K562 (cell line): ENCODE measurements at regions not wholly inside any gene's neighbourhood (a gene's known extent, or its start where the extent isn't known, plus 50 kb on each side); places are given as distances from the start of the nearest gene placed in this dataset.

Source experiments
- ATAC-seq: fragments of 200-7000 bp; cut with Tn5 transposase; 3 replicates; pipeline ENCODE4 v1.9.1; 2020; ENCODE audit warnings: moderate library complexity
- BruUV-seq: library from RNA; stranded (reverse); fragments of 400-500 nt; replicated peaks from 2 replicates; lab custom pipeline; 2021; lab: Mats Ljungman, UMichigan
- CTCF ChIA-PET: fragments of 300-600 bp; formaldehyde crosslinking; extraction: SDS; loops from one replicate; lab custom pipeline; 2021; ENCODE audit warnings: low intra/inter-chr PET ratio; lab: Yijun Ruan, JAX
- POLR2A ChIA-PET: fragments of 300-600, 350-650 bp; sonication (Branson Sonifier 250); formaldehyde crosslinking; extraction: SDS; loops from one replicate; lab custom pipeline; 2021; ENCODE audit warnings: antibody characterized with exemption, inconsistent platforms; lab: Yijun Ruan, JAX
- DNase-seq, 4 experiments: peaks; one replicate each; pipeline versions ENCODE4 v3.0.0 to v3.0.0-alpha.2; 2011 to 2018; ENCODE audit warnings: low spot score in 3 of 4, mixed read lengths in 3 of 4; ENCODE audit errors: extremely low read depth in 1 of 4
- FAIRE-seq: peaks from 2 replicates; lab custom pipeline; 2011; peaks lifted over from hg19 to GRCh38; lab: Jason Lieb, UNC
- H2AFZ ChIP-seq: 2 replicates; pipeline ENCODE4 v1.6.0; 2011; ENCODE audit warnings: low read depth, low read length, control low read depth, inconsistent platforms
- H3K27ac ChIP-seq: fragments of 200-600 bp; 3 replicates; pipeline ENCODE4 v1.8.0; 2011; ENCODE audit warnings: low read depth, mild to moderate bottlenecking, control low read depth, inconsistent platforms, low read length, moderate library complexity, mixed read lengths; ENCODE audit errors: extremely low read depth
- H3K27me3 ChIP-seq, 2 experiments: fragments of 300-600 bp in 1 of 2; 2 replicates in 1 of 2; 3 replicates in 1 of 2; pipeline versions ENCODE4 v1.6.0 to v1.8.0; 2011; ENCODE audit warnings: inconsistent platforms in 2 of 2, low read length in 2 of 2, mild to moderate bottlenecking in 1 of 2, mixed read lengths in 1 of 2, moderate library complexity in 1 of 2; ENCODE audit not compliant: control insufficient read depth in 2 of 2, insufficient read depth in 2 of 2
- H3K36me3 ChIP-seq: fragments of 300-600 bp; 3 replicates; pipeline ENCODE4 v1.8.0; 2011; ENCODE audit warnings: mild to moderate bottlenecking, low read length, inconsistent platforms; ENCODE audit not compliant: control insufficient read depth, insufficient read depth
- H3K4me1 ChIP-seq, 2 experiments: fragments of 200-600 bp in 1 of 2; replicated peaks in 1 of 2; 2 replicates in 1 of 2; 3 replicates in 1 of 2; pipeline versions ENCODE4 v1.5.1 to v1.8.0; 2011; ENCODE audit warnings: inconsistent platforms in 2 of 2, low read length in 2 of 2, mild to moderate bottlenecking in 1 of 2, mixed read lengths in 1 of 2, moderate library complexity in 1 of 2; ENCODE audit not compliant: control insufficient read depth in 2 of 2, insufficient read depth in 2 of 2
- H3K4me2 ChIP-seq: 2 replicates; pipeline ENCODE4 v1.6.1; 2011; ENCODE audit warnings: low read length, control low read depth, inconsistent platforms, mixed read lengths; ENCODE audit not compliant: insufficient read depth
- H3K4me3 ChIP-seq: fragments of 200-600 bp; sonication (generic), shearing (Covaris generic); 2 replicates; pipeline ENCODE4 v1.5.1; 2016; ENCODE audit warnings: control low read depth, inconsistent platforms
- H3K79me2 ChIP-seq: fragments of 200-600 bp; 3 replicates; pipeline ENCODE4 v1.8.0; 2011; ENCODE audit warnings: low read length, inconsistent platforms; ENCODE audit not compliant: control insufficient read depth, insufficient read depth
- H3K9ac ChIP-seq, 2 experiments: 2 replicates each; pipeline versions ENCODE4 v1.6.0 to v1.6.1; 2011; ENCODE audit warnings: low read depth in 2 of 2, low read length in 2 of 2, control low read depth in 1 of 2, inconsistent platforms in 1 of 2, mild to moderate bottlenecking in 1 of 2, mixed read lengths in 1 of 2; ENCODE audit not compliant: insufficient read depth in 1 of 2
- H3K9me1 ChIP-seq: one replicate; pipeline ENCODE4 v1.6.0; 2011; ENCODE audit warnings: inconsistent platforms, mild to moderate bottlenecking, low read length, moderate library complexity; ENCODE audit not compliant: control insufficient read depth, insufficient read depth
- H3K9me3 ChIP-seq: replicated peaks from 2 replicates; pipeline ENCODE4 v1.5.1; 2011; ENCODE audit warnings: low read depth, low read length, inconsistent platforms; ENCODE audit not compliant: control insufficient read depth, insufficient read depth
- H4K20me1 ChIP-seq: replicated peaks from 2 replicates; pipeline ENCODE4 v1.6.1; 2011; ENCODE audit warnings: low read length, inconsistent platforms, mixed read lengths; ENCODE audit not compliant: control insufficient read depth, insufficient read depth
- CSDE1 ChIP-seq, 2 experiments: fragments of 450-650 bp; IDR thresholded peaks; 2 replicates each; pipeline ENCODE4 v1.6.1; 2016; ENCODE audit warnings: mild to moderate bottlenecking in 1 of 2
- HDAC3 ChIP-seq: fragments of 450-650 bp; IDR thresholded peaks from 2 replicates; pipeline ENCODE4 v1.6.1; 2018; ENCODE audit warnings: borderline replicate concordance, mild to moderate bottlenecking, moderate library complexity; ENCODE audit not compliant: partially characterized antibody
- HLTF ChIP-seq: fragments of 450-650 bp; IDR thresholded peaks from 2 replicates; pipeline ENCODE4 v1.6.1; 2016
- KAT8 ChIP-seq: fragments of 450-650 bp; IDR thresholded peaks from 2 replicates; pipeline ENCODE4 v1.6.1; 2016; ENCODE audit warnings: low read depth, mild to moderate bottlenecking
- MAZ ChIP-seq, 2 experiments: fragments of 450-650 bp in 1 of 2; sonication (generic) in 1 of 2; formaldehyde crosslinking; IDR thresholded peaks in 1 of 2; conservative IDR thresholded peaks in 1 of 2; 2 replicates each; pipeline versions ENCODE4 v1.4.0 to v1.5.0; 2020; ENCODE audit warnings: mild to moderate bottlenecking in 1 of 2, missing genetic modification reagents in 1 of 2
- MBD2 ChIP-seq: sonication (generic); IDR thresholded peaks from 2 replicates; pipeline ENCODE4 v1.6.1; 2016; ENCODE audit warnings: low read depth, borderline replicate concordance
- MIER1 ChIP-seq: fragments of 450-650 bp; IDR thresholded peaks from 2 replicates; pipeline ENCODE4 v1.6.1; 2016; ENCODE audit warnings: antibody characterized with exemption, mild to moderate bottlenecking, low read depth
- NCOA1 ChIP-seq: fragments of 450-650 bp; IDR thresholded peaks from 2 replicates; pipeline ENCODE4 v1.6.1; 2016; ENCODE audit warnings: low read depth
- PKNOX1 ChIP-seq: fragments of 450-650 bp; IDR thresholded peaks from 2 replicates; pipeline ENCODE4 v1.6.1; 2016
- POLR2AphosphoS2 ChIP-seq: IDR thresholded peaks from 2 replicates; pipeline ENCODE4 v1.6.1; 2012; ENCODE audit warnings: low read length, improper control_type of control experiment
- SRSF9 ChIP-seq: fragments of 200-400 bp; formaldehyde crosslinking; IDR thresholded peaks from 2 replicates; pipeline ENCODE4 v1.6.1; 2017; ENCODE audit warnings: low read depth, low read length, borderline replicate concordance
- ZBTB11 ChIP-seq, 3 experiments: fragments of 200-800 bp in 1 of 3; fragments of 250-450 bp in 1 of 3; fragments of 450-650 bp in 1 of 3; sonication (Bioruptor Pico) in 1 of 3; sonication (Bioruptor generic) in 1 of 3; formaldehyde crosslinking in 1 of 3; IDR thresholded peaks; 2 replicates each; pipeline versions ENCODE4 v1.6.1 to v1.8.0; 2016 to 2022; ENCODE audit warnings: mild to moderate bottlenecking in 2 of 3, missing genetic modification characterization in 2 of 3, missing compliant biosample characterization in 1 of 3, moderate library complexity in 1 of 3
- ZBTB5 ChIP-seq: fragments of 450-650 bp; IDR thresholded peaks from 2 replicates; pipeline ENCODE4 v1.6.1; 2017; ENCODE audit warnings: antibody characterized with exemption
- ZNF444 ChIP-seq: fragments of 250-450 bp; sonication (Bioruptor Pico); IDR thresholded peaks from 2 replicates; pipeline ENCODE4 v1.4.0; 2020; ENCODE audit warnings: mild to moderate bottlenecking, moderate library complexity
- WGBS: fragments of 100-300 bp; shearing (Covaris generic); methylation state at CpG from one replicate; pipeline ENCODE4 v1.1.6; 2016; ENCODE audit warnings: low coverage, mixed read lengths; ENCODE audit not compliant: insufficient coverage; ENCODE audit errors: missing lambda C conversion rate; 5-methylcytosine and 5-hydroxymethylcytosine counted together
- in situ Hi-C: fragments of 300-500 bp; cut with MboI; formaldehyde crosslinking; loops from 4 replicates; pipeline ENCODE4 v1.15.0; 2018; ENCODE audit warnings: inconsistent platforms, mixed read lengths
- intact Hi-C: fragments of 100-400 bp; cut with micrococcal nuclease; formaldehyde crosslinking; loops from 2 replicates; pipeline ENCODE4 v1.14.2; 2022

- TF ChIP-seq ZBTB5 (no peak), HLTF (no peak), PKNOX1 (no peak), POLR2AphosphoS2 (no peak), MIER1 (no peak), KAT8 (no peak)
Measured at GRCh38 chr7:55277916-55278315, 87.2 kb upstream of the LANCL2 start (continued).

- 0% methylated on average over 9 of the region's 9 CpGs for WGBS
- no peak overlapping the region for H3K4me3 ChIP-seq
- TF ChIP-seq ZBTB11 (CRISPR knock-in tag; IDR thresholded peaks at IDR 0.05) (no peak), HDAC3 (no peak), CSDE1 (IDR thresholded peaks at IDR 0.05) (no peak), MAZ (CRISPR knock-in tag; conservative IDR thresholded peaks at IDR 0.05 in 1 of 2, IDR thresholded peaks at IDR 0.05 in 1 of 2) (no peak), MBD2 (no peak), ZNF444 (CRISPR knock-in tag) (no peak), NCOA1 (no peak), SRSF9 (no peak)
Measured at GRCh38 chr7:55278321-55278720, 86.8 kb upstream of the LANCL2 start.

More at GRCh38 chr7:55278321-55278720, 86.8 kb upstream of the LANCL2 start:
- H3K4me1 ChIP-seq = no peaks in the 10 kb centered on the region
- no TSS peak for BruUV-seq
- intact Hi-C loops (no loop called here), in situ Hi-C loops (no loop called here)
- no peak overlapping the region for H2AFZ ChIP-seq
- H3K36me3 ChIP-seq = no peaks in the 10 kb centered on the region
- ChIA-PET CTCF (interaction anchor here (3.7 kb wide), 1 partner anchor 137 kb away, joined by 34 read pairs; no protein-coding TSS in a partner anchor), POLR2A (no interaction called here)
- H3K9me3 ChIP-seq = no peaks in the 10 kb centered on the region
- FAIRE-seq = no peak
- no peak overlapping the region for H3K27ac ChIP-seq
- no peak for ATAC-seq
- no peak overlapping the region for H3K9ac ChIP-seq
- H3K9me1 ChIP-seq = no peaks in the 10 kb centered on the region
- H3K27me3 ChIP-seq = peaks cover 3 to 11% of the 10 kb centered on the region in 2 experiments; a peak in 3 of 5 replicates
- H3K4me2 ChIP-seq = no peak overlapping the region
- H4K20me1 ChIP-seq = no peaks in the 10 kb centered on the region
- no peak for DNase-seq
- H3K79me2 ChIP-seq = no peaks in the 10 kb centered on the region
